ENCODE measurements at regions not wholly inside any gene's neighbourhood (a gene's known extent, or its start where the extent isn't known, plus 50 kb on each side); places are given as distances from the start of the nearest gene placed in this dataset.
"Not testable (repeated sequence)": the region's sequence is repeated elsewhere in the genome, so short reads cannot be mapped to it uniquely, and the experiment has no call there.

DNA sequence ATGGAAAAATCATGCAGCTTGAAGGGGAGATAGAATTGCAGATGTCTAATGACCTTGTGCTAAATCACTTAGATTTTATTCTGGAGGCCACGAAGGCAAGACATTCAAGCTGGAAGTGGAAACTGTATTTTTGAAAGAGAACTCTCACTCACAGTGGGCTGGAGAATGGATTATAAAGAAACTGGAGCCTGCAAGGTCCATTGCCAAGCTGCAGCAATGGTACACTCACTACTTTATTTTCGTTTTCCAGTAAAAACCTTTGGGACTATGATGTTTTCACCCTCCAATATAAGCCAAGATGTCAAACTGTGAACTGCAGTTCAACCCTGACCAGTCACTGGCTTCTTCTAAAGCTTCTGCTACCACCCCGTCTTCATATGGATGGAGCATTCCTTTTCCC, 62.0 kb downstream of the SKIDA1 start:
- no peak for DNase-seq (ENCODE audit: low spot score)

DNA sequence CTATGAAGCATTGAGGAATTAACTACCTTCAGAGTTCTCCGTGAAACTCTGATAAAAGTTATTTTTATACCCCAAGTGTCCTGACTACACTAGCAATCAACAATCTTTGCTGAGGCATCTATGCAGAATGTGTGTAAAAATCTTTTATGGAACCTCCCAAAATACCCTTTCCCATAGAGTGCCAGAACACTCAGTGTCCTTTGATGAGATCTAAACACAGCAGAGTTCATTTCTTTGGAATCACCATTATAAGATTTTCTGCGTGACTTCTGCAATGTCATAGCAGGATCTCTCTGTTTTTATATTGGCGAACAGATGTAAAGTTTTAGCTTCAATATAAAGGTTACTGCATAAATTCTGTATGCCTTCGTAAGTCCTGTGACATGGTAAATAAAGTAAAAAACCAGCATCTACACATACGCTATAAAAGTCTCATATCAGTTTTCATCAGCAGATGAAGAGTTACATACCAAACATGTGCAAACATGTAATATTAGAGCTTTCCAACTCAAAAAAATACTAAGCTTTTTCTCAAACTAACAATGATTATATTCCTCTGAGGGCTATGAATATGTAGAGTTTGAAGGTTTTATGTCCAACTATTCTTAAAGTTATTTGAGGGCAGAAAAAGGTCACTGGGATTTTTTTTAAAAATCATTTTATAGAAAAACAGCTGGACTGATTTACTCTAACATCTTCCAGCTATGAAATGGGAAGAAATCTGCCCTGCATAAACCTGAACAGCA, 67.2 kb downstream of the SKIDA1 start:
- DNase-seq (ENCODE audit: low spot score): no peak

DNA sequence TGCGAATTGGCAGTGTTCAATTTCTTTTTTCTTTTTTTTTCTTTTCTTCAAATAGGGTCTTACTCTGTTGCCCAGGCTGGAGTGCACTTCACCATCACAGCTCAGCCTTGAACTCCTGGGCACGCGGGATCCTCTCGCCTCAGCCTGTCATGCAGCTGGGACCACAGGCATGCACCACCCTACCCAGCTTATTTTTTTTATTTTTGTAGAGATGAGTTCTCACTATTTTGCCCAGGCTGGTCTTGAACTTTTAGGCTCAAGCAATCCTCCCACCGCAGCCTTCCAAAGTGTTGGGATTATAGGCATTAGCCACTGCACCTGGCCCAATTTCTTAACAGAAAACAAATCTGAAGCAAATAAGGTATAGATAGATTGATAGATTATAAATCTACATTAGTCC, 69.3 kb downstream of the SKIDA1 start:
- DNase-seq (ENCODE audit: low spot score): no peak

DNA sequence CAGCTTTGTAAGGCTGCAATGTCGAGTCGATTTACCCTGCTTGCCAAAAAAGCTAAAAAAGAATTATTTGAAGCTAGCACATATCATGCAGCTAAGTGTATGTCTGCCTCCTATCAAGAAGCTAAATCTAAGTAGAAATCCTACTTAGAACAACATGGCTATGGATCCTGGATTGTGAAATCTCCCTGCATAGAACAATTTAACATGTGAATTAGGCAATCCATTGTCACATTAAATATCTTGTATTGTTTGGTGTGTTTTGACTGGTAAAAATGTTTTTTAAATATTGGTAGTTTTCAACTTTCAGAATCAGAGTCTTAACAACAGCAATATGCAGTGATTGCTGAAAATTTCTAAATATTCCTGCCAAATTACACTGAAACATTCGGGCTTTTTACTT, 73.3 kb downstream of the SKIDA1 start:
- no peak for DNase-seq (ENCODE audit: low spot score)

- DNase-seq (ENCODE audit: low spot score): no peak
These were observed 76.1 kb downstream of the SKIDA1 start for GRCh38 chr10:21449288-21449966.

- DNase-seq (ENCODE audit: low spot score): no peak
These were observed 80.3 kb downstream of the SKIDA1 start for GRCh38 chr10:21445163-21445562.

DNA sequence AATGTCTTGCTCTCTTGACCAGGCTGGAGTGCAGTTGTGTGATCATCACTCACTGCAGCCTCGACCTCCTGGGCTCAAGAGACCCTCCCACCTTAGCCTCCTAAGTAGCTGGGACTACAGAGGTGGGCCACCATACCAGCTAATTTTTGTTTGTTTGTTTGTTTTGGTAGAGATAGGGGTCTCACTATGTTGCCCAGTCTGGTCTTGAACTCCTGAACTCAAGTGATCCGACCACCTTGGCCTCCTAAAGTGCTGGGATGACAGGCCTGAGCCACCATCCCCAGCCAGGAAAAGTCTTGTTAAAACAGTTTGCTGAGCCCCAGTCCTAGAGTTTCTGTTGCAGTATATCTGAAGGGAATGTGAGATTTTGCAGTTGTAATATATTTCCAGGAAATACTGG, 83.9 kb downstream of the SKIDA1 start:
- DNase-seq (ENCODE audit: low spot score): no peak

DNA sequence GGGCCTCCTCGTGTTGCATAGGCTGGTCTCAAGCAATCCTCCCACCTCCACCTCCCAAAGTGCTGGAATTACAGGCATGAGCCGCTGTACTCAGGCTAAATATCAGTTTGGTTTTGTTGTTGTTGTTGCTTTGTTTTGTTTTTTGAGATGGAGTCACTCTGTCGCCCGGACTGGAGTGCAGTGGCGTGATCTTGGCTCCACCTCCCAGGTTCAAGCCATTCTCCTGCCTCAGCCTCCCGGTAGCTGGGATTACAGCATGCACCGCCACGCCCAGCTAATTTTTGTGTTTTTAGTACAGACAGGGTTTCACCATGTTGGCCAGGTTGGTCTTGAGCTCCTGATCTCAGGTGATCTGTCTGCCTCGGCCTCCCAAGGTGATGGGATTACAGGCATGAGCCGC, 86.6 kb downstream of the SKIDA1 start:
- DNase-seq (ENCODE audit: low spot score): not testable (repeated sequence)

- no peak for DNase-seq (ENCODE audit: low spot score)
These were observed 87.6 kb downstream of the SKIDA1 start for GRCh38 chr10:21437770-21438382.

DNA sequence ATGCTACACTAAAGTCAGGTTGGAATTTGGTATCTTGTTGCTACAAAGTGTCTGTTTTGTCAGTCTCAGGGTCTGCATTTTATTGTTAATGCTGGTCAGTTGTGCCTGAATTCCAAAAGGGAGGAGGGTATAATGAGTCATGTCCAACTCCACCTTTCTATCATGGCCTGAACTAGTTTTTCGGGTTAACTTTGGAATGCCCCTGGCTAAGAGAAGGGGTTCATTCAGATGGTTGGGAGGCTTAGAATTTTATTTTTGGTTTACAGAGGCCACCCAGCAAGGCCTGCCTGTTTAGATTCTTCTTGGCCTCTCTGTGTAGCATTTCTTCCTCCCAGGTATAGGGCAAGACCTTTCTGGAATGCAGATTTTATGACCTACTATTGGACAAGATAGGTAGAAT, 93.2 kb downstream of the SKIDA1 start:
- no peak for DNase-seq (ENCODE audit: low spot score)

GRCh38 chr10:21431799-21432198, 93.7 kb downstream of the SKIDA1 start:
- no peak for DNase-seq (ENCODE audit: low spot score)

- DNase-seq (ENCODE audit: low spot score): no peak
These were observed 97.5 kb downstream of the SKIDA1 start for GRCh38 chr10:21427804-21428481.

DNA sequence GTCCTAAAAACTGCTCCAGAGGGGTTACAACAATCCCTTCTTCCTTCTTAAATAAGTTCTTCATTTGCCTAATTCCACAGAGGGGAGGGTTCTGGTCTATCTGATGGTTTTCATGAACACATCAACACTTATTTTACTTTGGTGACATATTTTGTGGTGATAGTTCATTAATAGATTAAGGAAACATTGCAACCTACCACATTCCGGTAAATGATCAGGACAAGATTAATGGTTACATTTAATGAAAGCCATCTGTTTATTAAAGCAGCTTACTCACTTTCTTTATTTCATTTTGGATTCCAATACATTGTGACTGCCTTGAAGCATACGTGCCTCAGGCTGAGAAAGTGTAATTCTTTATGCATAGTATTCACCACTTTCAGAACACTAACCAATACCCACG, 101.0 kb downstream of the SKIDA1 start:
- no peak for DNase-seq (ENCODE audit: low spot score)

- no peak for DNase-seq (ENCODE audit: low spot score)
These were observed 101.6 kb downstream of the SKIDA1 start for GRCh38 chr10:21423850-21424249.

GRCh38 chr10:21423338-21423737, 102.1 kb downstream of the SKIDA1 start:
- no peak for DNase-seq (ENCODE audit: low spot score)

- DNase-seq (ENCODE audit: low spot score): no peak
These were observed 103.7 kb downstream of the SKIDA1 start for GRCh38 chr10:21421794-21422193.

GRCh38 chr10:21421016-21421415, 104.5 kb downstream of the SKIDA1 start:
- DNase-seq (ENCODE audit: low spot score): no peak

- DNase-seq (ENCODE audit: low spot score): not testable (repeated sequence)
These were observed 106.4 kb downstream of the SKIDA1 start for GRCh38 chr10:21418981-21419576.

GRCh38 chr10:21417172-21417712, 108.2 kb downstream of the SKIDA1 start:
- no peak for DNase-seq (ENCODE audit: low spot score)

GRCh38 chr10:21413680-21414079, 111.8 kb downstream of the SKIDA1 start:
- DNase-seq (ENCODE audit: low spot score): no peak

- no peak for DNase-seq (ENCODE audit: low spot score)
These were observed 112.2 kb downstream of the SKIDA1 start for GRCh38 chr10:21413268-21413667.

DNA sequence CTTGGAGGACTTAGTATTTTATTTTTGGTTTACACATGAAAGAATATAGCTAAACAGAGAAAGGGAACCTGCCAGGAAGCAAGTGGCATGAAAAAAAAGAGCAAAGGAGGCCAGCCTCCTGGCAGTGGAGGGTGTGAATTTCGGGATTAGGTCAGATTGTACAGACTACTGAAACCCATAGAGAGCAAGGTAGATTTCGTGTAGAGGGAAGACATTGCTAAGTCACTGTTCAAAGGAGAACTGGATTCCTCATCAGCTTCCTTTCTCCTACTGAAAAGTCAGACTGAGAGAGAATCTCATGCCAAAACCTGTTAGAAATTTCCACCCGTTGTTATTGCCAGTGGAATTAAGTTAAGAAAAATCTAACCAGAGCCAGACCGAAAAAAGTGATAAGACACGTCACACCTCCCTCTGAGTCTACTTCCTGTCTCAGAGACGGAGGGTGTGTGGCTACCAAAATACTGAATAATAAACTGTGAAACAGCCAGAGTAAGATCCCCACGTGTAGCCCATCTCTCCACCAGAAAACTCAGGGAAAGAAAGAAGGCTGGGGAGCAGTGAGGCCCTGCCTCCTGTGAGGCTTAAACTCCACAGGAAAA, 118.8 kb downstream of the SKIDA1 start:
- DNase-seq (ENCODE audit: low spot score): no peak

Data from hematopoietic multipotent progenitor cell treated with erythropoietin and hydrocortisone succinate and interleukin-3 and kit ligand, for 17 days (in vitro differentiated cells).